HUES48 (cell line): ENCODE measurements at regions not wholly inside any gene's neighbourhood (a gene's known extent, or its start where the extent isn't known, plus 50 kb on each side); places are given as distances from the start of the nearest gene placed in this dataset.

Experiments used
- H3K27ac ChIP-seq: one replicate; pipeline ENCODE4 v1.7.0; 2013; ENCODE audit warnings: low read depth, low read length, inconsistent platforms
- H3K27me3 ChIP-seq: 2 replicates; pipeline ENCODE4 v1.6.1; 2013; ENCODE audit warnings: mild to moderate bottlenecking, low read length; ENCODE audit not compliant: control insufficient read depth, insufficient read depth
- H3K36me3 ChIP-seq: 2 replicates; pipeline ENCODE4 v1.6.1; 2013; ENCODE audit warnings: low read length; ENCODE audit not compliant: control insufficient read depth, insufficient read depth
- H3K4me1 ChIP-seq: 2 replicates; pipeline ENCODE4 v1.6.1; 2013; ENCODE audit warnings: mild to moderate bottlenecking, low read length; ENCODE audit not compliant: control insufficient read depth, insufficient read depth
- H3K4me3 ChIP-seq: 2 replicates; pipeline ENCODE4 v1.5.1; 2013; ENCODE audit warnings: mild to moderate bottlenecking, low read depth, low read length
- H3K9ac ChIP-seq: 2 replicates; pipeline ENCODE4 v1.6.1; 2013; ENCODE audit warnings: mild to moderate bottlenecking, low read depth, low read length, moderate library complexity
- H3K9me3 ChIP-seq: 2 replicates; pipeline ENCODE4 v1.6.1; 2013; ENCODE audit warnings: low read length; ENCODE audit not compliant: control insufficient read depth, insufficient read depth

GRCh38 chr1:221911714-221912113, 169.8 kb upstream of the DUSP10 start:
- Histone ChIP-seq H3K36me3 (no peaks in the 10 kb centered on the region), H3K4me1 (no peaks in the 10 kb centered on the region), H3K27ac (no peak overlapping the region), H3K9me3 (no peaks in the 10 kb centered on the region), H3K4me3 (no peak overlapping the region), H3K9ac (no peak overlapping the region), H3K27me3 (no peaks in the 10 kb centered on the region)

GRCh38 chr1:221910222-221910621, 168.3 kb upstream of the DUSP10 start:
- no peaks in the 10 kb centered on the region for H3K4me1 ChIP-seq
- H3K9me3 ChIP-seq = no peaks in the 10 kb centered on the region
- H3K36me3 ChIP-seq = no peaks in the 10 kb centered on the region
- H3K9ac ChIP-seq = no peak overlapping the region
- H3K27me3 ChIP-seq = no peaks in the 10 kb centered on the region
- H3K27ac ChIP-seq = no peak overlapping the region
- no peak overlapping the region for H3K4me3 ChIP-seq

GRCh38 chr1:221908573-221908972, 166.7 kb upstream of the DUSP10 start:
- no peak overlapping the region for H3K9ac ChIP-seq
- no peak overlapping the region for H3K4me3 ChIP-seq
- no peaks in the 10 kb centered on the region for H3K36me3 ChIP-seq
- no peaks in the 10 kb centered on the region for H3K27me3 ChIP-seq
- H3K4me1 ChIP-seq = no peaks in the 10 kb centered on the region
- no peaks in the 10 kb centered on the region for H3K9me3 ChIP-seq
- no peak overlapping the region for H3K27ac ChIP-seq

GRCh38 chr1:221907166-221907932, 165.5 kb upstream of the DUSP10 start:
- no peaks in the 10 kb centered on the region for H3K4me1 ChIP-seq
- H3K36me3 ChIP-seq = no peaks in the 10 kb centered on the region
- H3K27me3 ChIP-seq = no peaks in the 10 kb centered on the region
- no peak overlapping the region for H3K4me3 ChIP-seq
- H3K9ac ChIP-seq = no peak overlapping the region
- no peaks in the 10 kb centered on the region for H3K9me3 ChIP-seq
- no peak overlapping the region for H3K27ac ChIP-seq

GRCh38 chr1:221905802-221906201, 163.9 kb upstream of the DUSP10 start:
- Histone ChIP-seq H3K9me3 (no peaks in the 10 kb centered on the region), H3K27ac (no peak overlapping the region), H3K27me3 (no peaks in the 10 kb centered on the region), H3K36me3 (no peaks in the 10 kb centered on the region), H3K4me1 (no peaks in the 10 kb centered on the region), H3K4me3 (no peak overlapping the region), H3K9ac (no peak overlapping the region)

- no peak overlapping the region for H3K27ac ChIP-seq
- H3K9ac ChIP-seq = no peak overlapping the region
- H3K27me3 ChIP-seq = no peaks in the 10 kb centered on the region
- no peaks in the 10 kb centered on the region for H3K4me1 ChIP-seq
- H3K4me3 ChIP-seq = no peak overlapping the region
- H3K9me3 ChIP-seq = no peaks in the 10 kb centered on the region
- no peaks in the 10 kb centered on the region for H3K36me3 ChIP-seq
Measured at GRCh38 chr1:221904319-221904718, 162.4 kb upstream of the DUSP10 start.

GRCh38 chr1:221903594-221903993, 161.7 kb upstream of the DUSP10 start:
- Histone ChIP-seq H3K9ac (no peak overlapping the region), H3K4me3 (no peak overlapping the region), H3K36me3 (no peaks in the 10 kb centered on the region), H3K9me3 (no peaks in the 10 kb centered on the region), H3K27me3 (no peaks in the 10 kb centered on the region), H3K27ac (no peak overlapping the region), H3K4me1 (no peaks in the 10 kb centered on the region)

- Histone ChIP-seq H3K36me3 (no peaks in the 10 kb centered on the region), H3K9me3 (no peaks in the 10 kb centered on the region), H3K9ac (no peak overlapping the region), H3K27me3 (no peaks in the 10 kb centered on the region), H3K27ac (no peak overlapping the region), H3K4me3 (no peak overlapping the region), H3K4me1 (no peaks in the 10 kb centered on the region)
Measured at GRCh38 chr1:221902961-221903360, 161.1 kb upstream of the DUSP10 start.

GRCh38 chr1:221900678-221901077, 158.8 kb upstream of the DUSP10 start:
- H3K36me3 ChIP-seq = no peaks in the 10 kb centered on the region
- no peak overlapping the region for H3K27ac ChIP-seq
- H3K27me3 ChIP-seq = no peaks in the 10 kb centered on the region
- H3K9me3 ChIP-seq = no peaks in the 10 kb centered on the region
- no peak overlapping the region for H3K9ac ChIP-seq
- no peaks in the 10 kb centered on the region for H3K4me1 ChIP-seq
- no peak overlapping the region for H3K4me3 ChIP-seq

GRCh38 chr1:221897321-221897721, 155.4 kb upstream of the DUSP10 start:
- Histone ChIP-seq H3K27me3 (no peaks in the 10 kb centered on the region), H3K9ac (no peak overlapping the region), H3K4me3 (no peak overlapping the region), H3K27ac (no peak overlapping the region), H3K9me3 (no peaks in the 10 kb centered on the region), H3K36me3 (no peaks in the 10 kb centered on the region), H3K4me1 (no peaks in the 10 kb centered on the region)

- Histone ChIP-seq H3K4me1 (no peaks in the 10 kb centered on the region), H3K36me3 (no peaks in the 10 kb centered on the region), H3K27ac (no peak overlapping the region), H3K27me3 (no peaks in the 10 kb centered on the region), H3K4me3 (no peak overlapping the region), H3K9ac (no peak overlapping the region), H3K9me3 (no peaks in the 10 kb centered on the region)
Measured at GRCh38 chr1:221892301-221892830, 150.5 kb upstream of the DUSP10 start.
